GM21825 (cell line): ENCODE measurements at regions not wholly inside any gene's neighbourhood (a gene's known extent, or its start where the extent isn't known, plus 50 kb on each side); places are given as distances from the start of the nearest gene placed in this dataset.
"Not testable (repeated sequence)": the region's sequence is repeated elsewhere in the genome, so short reads cannot be mapped to it uniquely, and the experiment has no call there.

ENCODE experiments used
- ATAC-seq: cut with Tn5 transposase; IDR thresholded peaks from one replicate; pipeline ENCODE4 v1.9.1; 2021; ENCODE audit warnings: mild to moderate bottlenecking, moderate library complexity; ENCODE audit not compliant: unreplicated experiment

- no peak for ATAC-seq
These were observed 719.1 kb upstream of the ANO3 start for GRCh38 chr11:25612806-25613205.

GRCh38 chr11:25613451-25613850, 718.5 kb upstream of the ANO3 start:
- no peak for ATAC-seq

- ATAC-seq, result no peak
These were observed 718.1 kb upstream of the ANO3 start for GRCh38 chr11:25613865-25614264.

GRCh38 chr11:25615069-25615468, 716.9 kb upstream of the ANO3 start:
- ATAC-seq, result no peak

- no peak for ATAC-seq
These were observed 716.1 kb upstream of the ANO3 start for GRCh38 chr11:25615841-25616240.

- no peak for ATAC-seq
These were observed 706.8 kb upstream of the ANO3 start for GRCh38 chr11:25625094-25625493.

- ATAC-seq, result no peak
These were observed 703.9 kb upstream of the ANO3 start for GRCh38 chr11:25628030-25628429.

- no peak for ATAC-seq
These were observed 698.7 kb upstream of the ANO3 start for GRCh38 chr11:25633230-25633629.

- not testable (repeated sequence) for ATAC-seq
These were observed 682.7 kb upstream of the ANO3 start for GRCh38 chr11:25649220-25649619.

- no peak for ATAC-seq
These were observed 681.6 kb upstream of the ANO3 start for GRCh38 chr11:25650319-25650718.

GRCh38 chr11:25655636-25656035, 676.3 kb upstream of the ANO3 start:
- no peak for ATAC-seq

- no peak for ATAC-seq
These were observed 673.0 kb upstream of the ANO3 start for GRCh38 chr11:25658916-25659315.

- ATAC-seq, result no peak
These were observed 672.2 kb upstream of the ANO3 start for GRCh38 chr11:25659706-25660105.

- ATAC-seq, result no peak
These were observed 664.1 kb upstream of the ANO3 start for GRCh38 chr11:25667871-25668270.

- no peak for ATAC-seq
These were observed 640.0 kb upstream of the ANO3 start for GRCh38 chr11:25691959-25692358.

GRCh38 chr11:25702417-25702816, 629.5 kb upstream of the ANO3 start:
- no peak for ATAC-seq

- ATAC-seq, result no peak
These were observed 621.0 kb upstream of the ANO3 start for GRCh38 chr11:25710975-25711374.

GRCh38 chr11:25727944-25728343, 604.0 kb upstream of the ANO3 start:
- no peak for ATAC-seq

- no peak for ATAC-seq
These were observed 601.7 kb upstream of the ANO3 start for GRCh38 chr11:25730230-25730629.

GRCh38 chr11:25733777-25734176, 598.2 kb upstream of the ANO3 start:
- ATAC-seq, result no peak

- no peak for ATAC-seq
These were observed 597.2 kb upstream of the ANO3 start for GRCh38 chr11:25734591-25735211.

- ATAC-seq, result no peak
These were observed 594.8 kb upstream of the ANO3 start for GRCh38 chr11:25737071-25737675.

GRCh38 chr11:25741886-25742285, 590.0 kb upstream of the ANO3 start:
- ATAC-seq, result no peak
